Tibial nerve (tissue), 4 donors: ENCODE measurements at regions not wholly inside any gene's neighbourhood (a gene's known extent, or its start where the extent isn't known, plus 50 kb on each side); places are given as distances from the start of the nearest gene placed in this dataset.

Experiments used
- CTCF ChIP-seq, 5 experiments: fragments of 200-600 bp in 3 of 5; fragments of 450-650 bp in 2 of 5; sonication (generic) in 3 of 5; IDR thresholded peaks; one replicate each; pipeline ENCODE4 v1.5.1; 2016 to 2019; ENCODE audit warnings: antibody characterized with exemption in 5 of 5, mild to moderate bottlenecking in 3 of 5, moderate library complexity in 2 of 5
- EP300 ChIP-seq, 2 donors: sonication (generic); formaldehyde crosslinking; IDR thresholded peaks; one replicate each; pipeline ENCODE4 v1.6.1; 2017; ENCODE audit warnings: antibody characterized with exemption in 2 of 2, mild to moderate bottlenecking in 1 of 2
- POLR2A ChIP-seq, 2 donors: fragments of 450-650 bp; IDR thresholded peaks; one replicate each; pipeline ENCODE4 v1.6.1; 2017; ENCODE audit warnings: antibody characterized with exemption in 2 of 2, mild to moderate bottlenecking in 2 of 2, moderate library complexity in 2 of 2

GRCh38 chr20:21609221-21609620, 95.4 kb upstream of the NKX2-2 start:
- TF ChIP-seq EP300 (IDR thresholded peaks at IDR 0.05) (peak in 1 of 2 donors; percentile 20), POLR2A (IDR thresholded peaks at IDR 0.05) (no peak), CTCF (IDR thresholded peaks at IDR 0.05) (no peak)
